Effector memory CD8-positive, alpha-beta T cell (primary cell): ENCODE measurements at regions not wholly inside any gene's neighbourhood (a gene's known extent, or its start where the extent isn't known, plus 50 kb on each side); places are given as distances from the start of the nearest gene placed in this dataset.

Experiments
- ATAC-seq: fragments of 150-1000 bp; cut with Tn5 transposase; replicated peaks from 2 replicates; pipeline ENCODE4 v1.10.0; 2021; ENCODE audit warnings: mild to moderate bottlenecking, moderate library complexity
- DNase-seq, 3 experiments: peaks; one replicate each; pipeline ENCODE4 v3.0.0; 2021
- H3K27ac Mint-ChIP-seq, 2 donors: one replicate each; pipeline ENCODE4 v1.8.0; 2022; ENCODE audit warnings: mild to moderate bottlenecking in 2 of 2, mixed read lengths in 2 of 2, moderate library complexity in 2 of 2
- H3K27me3 Mint-ChIP-seq, 2 donors: one replicate each; pipeline ENCODE4 v1.8.0; 2022; ENCODE audit warnings: mixed read lengths in 2 of 2
- H3K36me3 Mint-ChIP-seq: one replicate; pipeline ENCODE4 v1.8.0; 2022; ENCODE audit warnings: mild to moderate bottlenecking, moderate library complexity, mixed read lengths; ENCODE audit not compliant: insufficient read depth
- H3K4me1 Mint-ChIP-seq, 2 donors: one replicate each; pipeline ENCODE4 v1.8.0; 2022; ENCODE audit warnings: low read depth in 2 of 2, mixed read lengths in 2 of 2
- H3K4me3 Mint-ChIP-seq, 2 donors: one replicate each; pipeline ENCODE4 v1.8.0; 2022; ENCODE audit warnings: mild to moderate bottlenecking in 2 of 2, mixed read lengths in 2 of 2, moderate library complexity in 2 of 2
- H3K9me3 Mint-ChIP-seq, 2 donors: one replicate each; pipeline ENCODE4 v1.8.0; 2022; ENCODE audit warnings: mixed read lengths in 2 of 2

GRCh38 chr2:238972146-238972445, 124.2 kb downstream of the TWIST2 start:
- Mint-ChIP-seq H3K4me3 (no peak overlapping the region), H3K27me3 (peaks cover 50 to 67% of the 10 kb centered on the region in 2 donors), H3K27ac (no peak overlapping the region), H3K9me3 (peaks cover 0 to 12% of the 10 kb centered on the region in 2 donors), H3K4me1 (no peaks in the 10 kb centered on the region), H3K36me3 (no peaks in the 10 kb centered on the region)
- no peak for DNase-seq
- ATAC-seq, result no peak

- Mint-ChIP-seq H3K36me3 (no peaks in the 10 kb centered on the region), H3K4me1 (no peaks in the 10 kb centered on the region), H3K27me3 (peaks cover 40 to 57% of the 10 kb centered on the region in 2 donors), H3K4me3 (no peak overlapping the region), H3K9me3 (peaks cover 0 to 12% of the 10 kb centered on the region in 2 donors), H3K27ac (no peak overlapping the region)
- no peak for DNase-seq
- no peak for ATAC-seq
Observed at GRCh38 chr2:238973038-238973739, 125.3 kb downstream of the TWIST2 start.

GRCh38 chr2:238974081-238974480, 126.2 kb downstream of the TWIST2 start:
- Mint-ChIP-seq H3K4me3 (no peak overlapping the region), H3K27me3 (peaks cover 34 to 60% of the 10 kb centered on the region in 2 donors), H3K36me3 (no peaks in the 10 kb centered on the region), H3K9me3 (peaks cover 0 to 12% of the 10 kb centered on the region in 2 donors), H3K4me1 (no peaks in the 10 kb centered on the region), H3K27ac (no peak overlapping the region)
- no peak for ATAC-seq
- DNase-seq, result no peak

GRCh38 chr2:238974501-238975166, 126.7 kb downstream of the TWIST2 start:
- peaks cover 34 to 60% of the 10 kb centered on the region in 2 donors for H3K27me3 Mint-ChIP-seq

GRCh38 chr2:238975408-238975807, 127.5 kb downstream of the TWIST2 start:
- DNase-seq (no peak), ATAC-seq (no peak)
- Mint-ChIP-seq H3K9me3 (peaks cover 0 to 12% of the 10 kb centered on the region in 2 donors), H3K27me3 (peaks cover 31 to 57% of the 10 kb centered on the region in 2 donors), H3K4me1 (no peaks in the 10 kb centered on the region), H3K27ac (no peak overlapping the region), H3K36me3 (no peaks in the 10 kb centered on the region), H3K4me3 (no peak overlapping the region)

More at GRCh38 chr2:238974501-238975166, 126.7 kb downstream of the TWIST2 start:
- Mint-ChIP-seq H3K36me3 (no peaks in the 10 kb centered on the region), H3K27ac (no peak overlapping the region), H3K4me1 (no peaks in the 10 kb centered on the region), H3K9me3 (peaks cover 0 to 12% of the 10 kb centered on the region in 2 donors), H3K4me3 (no peak overlapping the region)
- DNase-seq (no peak), ATAC-seq (no peak)

- DNase-seq (no peak), ATAC-seq (no peak)
- Mint-ChIP-seq H3K4me1 (no peaks in the 10 kb centered on the region), H3K27me3 (peaks cover 21 to 43% of the 10 kb centered on the region in 2 donors), H3K36me3 (no peaks in the 10 kb centered on the region), H3K4me3 (no peak overlapping the region), H3K27ac (peak overlapping the region in 1 of 2 donors; percentile 62), H3K9me3 (peaks cover 0 to 19% of the 10 kb centered on the region in 2 donors)
Observed at GRCh38 chr2:238978497-238978896, 130.6 kb downstream of the TWIST2 start.

- no peaks in the 10 kb centered on the region for H3K36me3 Mint-ChIP-seq
- ATAC-seq, result no peak
- peaks cover 0 to 18% of the 10 kb centered on the region in 2 donors for H3K9me3 Mint-ChIP-seq
- DNase-seq, result no peak
- no peaks in the 10 kb centered on the region for H3K4me1 Mint-ChIP-seq
- H3K4me3 Mint-ChIP-seq, result no peak overlapping the region
- peaks cover 16 to 45% of the 10 kb centered on the region in 2 donors for H3K27me3 Mint-ChIP-seq
- no peak overlapping the region for H3K27ac Mint-ChIP-seq
Observed at GRCh38 chr2:238979636-238980035, 131.8 kb downstream of the TWIST2 start.

- H3K27me3 Mint-ChIP-seq, result peaks cover 12 to 60% of the 10 kb centered on the region in 2 donors
- no peaks in the 10 kb centered on the region for H3K4me1 Mint-ChIP-seq
- no peak for ATAC-seq
- H3K4me3 Mint-ChIP-seq, result no peak overlapping the region
- H3K27ac Mint-ChIP-seq, result no peak overlapping the region
- H3K9me3 Mint-ChIP-seq, result peaks cover 0 to 7% of the 10 kb centered on the region in 2 donors
- DNase-seq, result no peak
- H3K36me3 Mint-ChIP-seq, result no peaks in the 10 kb centered on the region
Observed at GRCh38 chr2:238985041-238985729, 137.3 kb downstream of the TWIST2 start.

GRCh38 chr2:238985931-238986446, 138.1 kb downstream of the TWIST2 start:
- Mint-ChIP-seq H3K36me3 (no peaks in the 10 kb centered on the region), H3K9me3 (peaks cover 0 to 3% of the 10 kb centered on the region in 2 donors)
- no peak for ATAC-seq

GRCh38 chr2:238986491-238987351, 138.8 kb downstream of the TWIST2 start:
- ATAC-seq (no peak), DNase-seq (no peak)
- Mint-ChIP-seq H3K4me1 (no peaks in the 10 kb centered on the region), H3K9me3 (no peaks in the 10 kb centered on the region), H3K27me3 (peaks cover 12 to 59% of the 10 kb centered on the region in 2 donors), H3K4me3 (no peak overlapping the region), H3K27ac (no peak overlapping the region), H3K36me3 (no peaks in the 10 kb centered on the region)

More at GRCh38 chr2:238985931-238986446, 138.1 kb downstream of the TWIST2 start:
- no peak overlapping the region for H3K4me3 Mint-ChIP-seq
- H3K27ac Mint-ChIP-seq, result no peak overlapping the region
- H3K27me3 Mint-ChIP-seq, result peaks cover 9 to 57% of the 10 kb centered on the region in 2 donors
- no peaks in the 10 kb centered on the region for H3K4me1 Mint-ChIP-seq
- no peak for DNase-seq

GRCh38 chr2:238987352-238987981, 139.6 kb downstream of the TWIST2 start:
- Mint-ChIP-seq H3K27me3 (peaks cover 12 to 61% of the 10 kb centered on the region in 2 donors), H3K4me3 (no peak overlapping the region), H3K27ac (no peak overlapping the region), H3K9me3 (no peaks in the 10 kb centered on the region), H3K36me3 (no peaks in the 10 kb centered on the region), H3K4me1 (no peaks in the 10 kb centered on the region)
- DNase-seq (no peak), ATAC-seq (no peak)

- Mint-ChIP-seq H3K36me3 (no peaks in the 10 kb centered on the region), H3K27ac (no peak overlapping the region), H3K27me3 (peaks cover 12 to 61% of the 10 kb centered on the region in 2 donors), H3K4me1 (no peaks in the 10 kb centered on the region), H3K9me3 (no peaks in the 10 kb centered on the region), H3K4me3 (no peak overlapping the region)
- no peak for ATAC-seq
- no peak for DNase-seq
Observed at GRCh38 chr2:238988105-238988504, 140.2 kb downstream of the TWIST2 start.
